SK-N-SH (cell line): ENCODE measurements at regions not wholly inside any gene's neighbourhood (a gene's known extent, or its start where the extent isn't known, plus 50 kb on each side); places are given as distances from the start of the nearest gene placed in this dataset.

Source experiments
- CTCF ChIA-PET: fragments of 300-600, 350-600 bp; formaldehyde crosslinking; extraction: SDS; loops from one replicate; lab custom pipeline; 2021; lab: Yijun Ruan, JAX
- POLR2A ChIA-PET: fragments of 350-600 bp; sonication (Branson Sonifier 250); formaldehyde crosslinking; extraction: SDS; loops from one replicate; lab custom pipeline; 2020; ENCODE audit warnings: antibody characterized with exemption, inconsistent platforms; lab: Yijun Ruan, JAX
- DNase-seq: peaks from one replicate; pipeline ENCODE4 v3.0.0; 2012
- H2AFZ ChIP-seq: fragments of 200-600 bp; sonication (generic); 2 replicates; pipeline ENCODE4 v1.8.1; 2016; ENCODE audit warnings: antibody characterized with exemption, mild to moderate bottlenecking, low read depth
- H3F3A ChIP-seq: fragments of 200-600 bp; sonication (generic); replicated peaks from 2 replicates; pipeline ENCODE3; 2016; ENCODE audit warnings: antibody characterized with exemption, mild to moderate bottlenecking; ENCODE audit not compliant: insufficient read depth
- H3K27ac ChIP-seq, 2 experiments: fragments of 200-500 bp in 1 of 2; fragments of 200-600 bp in 1 of 2; sonication (Bioruptor generic) in 1 of 2; sonication (generic), shearing (Covaris generic) in 1 of 2; 2 replicates each; pipeline versions ENCODE4 v1.5.1 to v1.6.1; 2014 to 2016; ENCODE audit warnings: low read depth in 2 of 2, inconsistent platforms in 1 of 2, low read length in 1 of 2, mild to moderate bottlenecking in 1 of 2, mixed read lengths in 1 of 2
- H3K27me3 ChIP-seq: fragments of 200-600 bp; sonication (generic), shearing (Covaris generic); 2 replicates; pipeline ENCODE4 v1.6.1; 2016; ENCODE audit warnings: mixed run types; ENCODE audit not compliant: insufficient read depth
- H3K36me3 ChIP-seq, 2 experiments: fragments of 200-500 bp in 1 of 2; fragments of 200-600 bp in 1 of 2; sonication (Bioruptor generic) in 1 of 2; sonication (generic) in 1 of 2; replicated peaks in 1 of 2; 2 replicates each; pipeline versions ENCODE3 to v1.5.1; 2014 to 2016; ENCODE audit warnings: low read length in 1 of 2, mild to moderate bottlenecking in 1 of 2; ENCODE audit not compliant: insufficient read depth in 2 of 2, control insufficient read depth in 1 of 2
- H3K4me1 ChIP-seq, 2 experiments: fragments of 200-500 bp in 1 of 2; fragments of 200-600 bp in 1 of 2; sonication (Bioruptor generic) in 1 of 2; sonication (generic), shearing (Covaris generic) in 1 of 2; 2 replicates each; pipeline versions ENCODE4 v1.5.1 to v1.6.1; 2014 to 2016; ENCODE audit warnings: low read depth in 1 of 2, low read length in 1 of 2, mixed run types in 1 of 2; ENCODE audit not compliant: insufficient read depth in 2 of 2, control insufficient read depth in 1 of 2
- H3K4me2 ChIP-seq: fragments of 200-600 bp; sonication (generic), shearing (Covaris generic); 2 replicates; pipeline ENCODE4 v1.6.1; 2017; ENCODE audit warnings: mixed run types
- H3K4me3 ChIP-seq, 2 experiments: fragments of 200-500 bp in 1 of 2; fragments of 200-600 bp in 1 of 2; sonication (Bioruptor generic) in 1 of 2; sonication (generic), shearing (Covaris generic) in 1 of 2; 2 replicates each; pipeline versions ENCODE4 v1.5.1 to v1.8.1; 2014 to 2016; ENCODE audit warnings: low read depth in 2 of 2, inconsistent platforms in 1 of 2, low read length in 1 of 2, mild to moderate bottlenecking in 1 of 2, mixed read lengths in 1 of 2, moderate library complexity in 1 of 2
- H3K79me2 ChIP-seq: fragments of 200-600 bp; sonication (generic); 2 replicates; pipeline ENCODE4 v1.8.1; 2017; ENCODE audit warnings: mild to moderate bottlenecking; ENCODE audit not compliant: insufficient read depth
- H3K9ac ChIP-seq: fragments of 200-600 bp; sonication (generic); 2 replicates; pipeline ENCODE4 v1.6.1; 2017; ENCODE audit warnings: mixed run types
- H3K9me2 ChIP-seq: fragments of 200-600 bp; sonication (generic); 2 replicates; pipeline ENCODE4 v1.6.1; 2017; ENCODE audit warnings: mixed run types
- H3K9me3 ChIP-seq: fragments of 200-600 bp; sonication (generic); 2 replicates; pipeline ENCODE4 v1.6.1; 2017; ENCODE audit warnings: mixed run types, mild to moderate bottlenecking, moderate library complexity
- H4K20me1 ChIP-seq: fragments of 200-600 bp; sonication (generic); 2 replicates; pipeline ENCODE4 v1.6.1; 2017; ENCODE audit warnings: mild to moderate bottlenecking, mixed run types; ENCODE audit not compliant: insufficient read depth
- CHD2 ChIP-seq: fragments of 150-350 bp; IDR thresholded peaks from 2 replicates; pipeline ENCODE4 v1.6.1; 2018; ENCODE audit warnings: low read length; ENCODE audit not compliant: partially characterized antibody
- ELF1 ChIP-seq: IDR thresholded peaks from 2 replicates; pipeline ENCODE4 v1.4.0; 2012
- EP300 ChIP-seq, 2 experiments: IDR thresholded peaks; 2 replicates each; pipeline versions ENCODE4 v1.4.0 to v1.6.1; 2012; ENCODE audit warnings: borderline replicate concordance in 1 of 2, low read depth in 1 of 2, low read length in 1 of 2
- EZH2phosphoT487 ChIP-seq: fragments of 200-600 bp; sonication (generic); IDR thresholded peaks from 2 replicates; pipeline ENCODE4 v1.6.1; 2017; ENCODE audit warnings: low read depth, mixed run types, mild to moderate bottlenecking, antibody characterized with exemption, moderate library complexity, borderline replicate concordance
- FOSL2 ChIP-seq: IDR thresholded peaks from 2 replicates; pipeline ENCODE4 v1.4.0; 2012; ENCODE audit warnings: low read depth, mild to moderate bottlenecking, moderate library complexity, borderline replicate concordance
- FOXM1 ChIP-seq: IDR thresholded peaks from 2 replicates; pipeline ENCODE4 v1.4.0; 2012; ENCODE audit warnings: low read depth, mild to moderate bottlenecking
- GATA2 ChIP-seq: sonication (generic); formaldehyde crosslinking; IDR thresholded peaks from 2 replicates; pipeline ENCODE4 v1.5.0; 2020; ENCODE audit warnings: mild to moderate bottlenecking, missing genetic modification reagents
- NFIC ChIP-seq: IDR thresholded peaks from 2 replicates; pipeline ENCODE4 v1.4.0; 2012; ENCODE audit warnings: borderline replicate concordance
- RAD21 ChIP-seq: IDR thresholded peaks from 2 replicates; pipeline ENCODE4 v1.6.1; 2012; ENCODE audit warnings: mild to moderate bottlenecking, low read length
- RCOR1 ChIP-seq: fragments of 150-350 bp; IDR thresholded peaks from 2 replicates; pipeline ENCODE4 v1.6.1; 2017; ENCODE audit warnings: antibody characterized with exemption, low read length
- TEAD4 ChIP-seq: IDR thresholded peaks from 2 replicates; pipeline ENCODE4 v1.4.0; 2012; ENCODE audit warnings: mild to moderate bottlenecking, borderline replicate concordance; ENCODE audit not compliant: insufficient read depth
- WGBS: methylation state at CpG from one replicate; pipeline ENCODE4 v1.1.6; 2017; ENCODE audit warnings: low lambda C conversion rate; 5-methylcytosine and 5-hydroxymethylcytosine counted together
- TF ChIP-seq, protein P1 (sequence below): IDR thresholded peaks from 2 replicates; pipeline ENCODE4; 2012
- TF ChIP-seq, protein P2 (sequence below): fragments of 200-600 bp; sonication (generic); IDR thresholded peaks from 2 replicates; pipeline ENCODE4 v1.6.1; 2017; ENCODE audit warnings: antibody characterized with exemption, mild to moderate bottlenecking, moderate library complexity
- TF ChIP-seq, protein P3 (sequence below): IDR thresholded peaks from 2 replicates; pipeline ENCODE4 v1.6.1; 2012; ENCODE audit warnings: mild to moderate bottlenecking, low read depth, low read length, moderate library complexity
- TF ChIP-seq, protein P4 (sequence below): fragments of 150-350 bp; IDR thresholded peaks from 2 replicates; pipeline ENCODE4 v1.6.1; 2016; ENCODE audit warnings: mild to moderate bottlenecking, low read depth, low read length
- TF ChIP-seq, protein P5 (sequence below): IDR thresholded peaks from 2 replicates; pipeline ENCODE4 v1.4.0; 2012; ENCODE audit warnings: low read depth, borderline replicate concordance

DNA sequence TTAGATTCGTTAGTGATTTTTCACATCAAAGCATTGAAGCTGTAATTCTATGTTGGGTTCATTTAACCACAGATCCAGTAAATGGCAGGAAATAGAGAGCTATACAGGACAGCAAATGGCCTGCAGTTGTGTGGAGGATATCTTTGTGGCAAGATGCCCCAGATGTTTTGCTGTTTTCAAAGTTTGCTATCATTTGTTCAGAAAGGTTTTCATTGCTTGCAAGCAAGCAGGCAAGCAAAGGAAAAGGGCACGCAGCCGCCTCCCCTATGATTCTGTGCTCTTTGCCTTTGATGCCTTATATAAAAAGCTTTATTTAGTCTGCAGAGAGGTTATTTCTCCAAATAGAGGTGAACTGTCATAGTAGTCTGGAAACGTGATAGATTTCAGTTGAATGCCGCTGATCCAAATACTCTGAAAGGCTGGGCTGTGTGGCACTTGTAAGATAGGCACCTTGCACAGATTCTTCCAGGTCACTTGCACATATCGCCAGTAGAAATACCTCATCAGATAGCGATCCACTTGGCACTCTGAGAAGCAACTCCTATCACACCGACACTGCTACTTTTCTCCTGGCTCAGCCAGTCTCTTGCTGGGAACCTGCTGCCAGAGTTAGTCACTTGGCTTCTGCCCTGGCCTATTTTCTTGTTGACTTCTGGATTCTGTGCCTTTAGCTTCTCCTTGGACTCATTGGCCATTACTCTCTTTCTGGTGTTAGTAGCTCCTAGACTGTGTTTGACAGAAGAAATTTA, 66.4 kb downstream of the UTRN start:
- DNase-seq, result no peak

More for the DNA sequence above, 66.4 kb downstream of the UTRN start:
- no peaks in the 10 kb centered on the region for H3K9me2 ChIP-seq
- H4K20me1 ChIP-seq, result no peaks in the 10 kb centered on the region
- peaks cover 3 to 10% of the 10 kb centered on the region in 2 experiments; a peak in 3 of 4 replicates for H3K4me1 ChIP-seq
- H3K4me2 ChIP-seq, result no peak overlapping the region; the same call in 1 of the 2 replicates
- peak overlapping the region; percentile 62 to 77; a peak in 2 of 4 replicates for H3K27ac ChIP-seq
- H3K4me3 ChIP-seq, result no peak overlapping the region
- H2AFZ ChIP-seq, result no peak overlapping the region
- no peaks in the 10 kb centered on the region for H3K27me3 ChIP-seq
- WGBS, result 35% methylated on average over 8 of the region's 8 CpGs
- peaks cover 17% of the 10 kb centered on the region for H3F3A ChIP-seq
- H3K9ac ChIP-seq, result no peak overlapping the region
- H3K79me2 ChIP-seq, result peaks cover 39% of the 10 kb centered on the region
- CTCF ChIA-PET, result no interaction called here
- no peaks in the 10 kb centered on the region for H3K9me3 ChIP-seq
- POLR2A ChIA-PET, result no interaction called here
- no peaks in the 10 kb centered on the region for H3K36me3 ChIP-seq
- TF ChIP-seq FOSL2 (no peak), CHD2 (no peak), ELF1 (no peak), TEAD4 (no peak), EZH2phosphoT487 (no peak), RCOR1 (no peak), GATA2 (CRISPR knock-in tag) (no peak), NFIC (no peak), EP300 (IDR thresholded peaks at IDR 0.05; ENCODE audit: borderline replicate concordance in 1 of 2, low read depth in 1 of 2, low read length in 1 of 2) (no peak), FOXM1 (no peak), RAD21 (no peak)
- TF ChIP-seq, protein P1, sequence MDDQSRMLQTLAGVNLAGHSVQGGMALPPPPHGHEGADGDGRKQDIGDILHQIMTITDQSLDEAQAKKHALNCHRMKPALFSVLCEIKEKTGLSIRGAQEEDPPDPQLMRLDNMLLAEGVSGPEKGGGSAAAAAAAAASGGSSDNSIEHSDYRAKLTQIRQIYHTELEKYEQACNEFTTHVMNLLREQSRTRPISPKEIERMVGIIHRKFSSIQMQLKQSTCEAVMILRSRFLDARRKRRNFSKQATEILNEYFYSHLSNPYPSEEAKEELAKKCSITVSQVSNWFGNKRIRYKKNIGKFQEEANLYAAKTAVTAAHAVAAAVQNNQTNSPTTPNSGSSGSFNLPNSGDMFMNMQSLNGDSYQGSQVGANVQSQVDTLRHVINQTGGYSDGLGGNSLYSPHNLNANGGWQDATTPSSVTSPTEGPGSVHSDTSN, result no peak
- TF ChIP-seq, protein P2, sequence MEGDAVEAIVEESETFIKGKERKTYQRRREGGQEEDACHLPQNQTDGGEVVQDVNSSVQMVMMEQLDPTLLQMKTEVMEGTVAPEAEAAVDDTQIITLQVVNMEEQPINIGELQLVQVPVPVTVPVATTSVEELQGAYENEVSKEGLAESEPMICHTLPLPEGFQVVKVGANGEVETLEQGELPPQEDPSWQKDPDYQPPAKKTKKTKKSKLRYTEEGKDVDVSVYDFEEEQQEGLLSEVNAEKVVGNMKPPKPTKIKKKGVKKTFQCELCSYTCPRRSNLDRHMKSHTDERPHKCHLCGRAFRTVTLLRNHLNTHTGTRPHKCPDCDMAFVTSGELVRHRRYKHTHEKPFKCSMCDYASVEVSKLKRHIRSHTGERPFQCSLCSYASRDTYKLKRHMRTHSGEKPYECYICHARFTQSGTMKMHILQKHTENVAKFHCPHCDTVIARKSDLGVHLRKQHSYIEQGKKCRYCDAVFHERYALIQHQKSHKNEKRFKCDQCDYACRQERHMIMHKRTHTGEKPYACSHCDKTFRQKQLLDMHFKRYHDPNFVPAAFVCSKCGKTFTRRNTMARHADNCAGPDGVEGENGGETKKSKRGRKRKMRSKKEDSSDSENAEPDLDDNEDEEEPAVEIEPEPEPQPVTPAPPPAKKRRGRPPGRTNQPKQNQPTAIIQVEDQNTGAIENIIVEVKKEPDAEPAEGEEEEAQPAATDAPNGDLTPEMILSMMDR, result no peak
- TF ChIP-seq, protein P3, sequence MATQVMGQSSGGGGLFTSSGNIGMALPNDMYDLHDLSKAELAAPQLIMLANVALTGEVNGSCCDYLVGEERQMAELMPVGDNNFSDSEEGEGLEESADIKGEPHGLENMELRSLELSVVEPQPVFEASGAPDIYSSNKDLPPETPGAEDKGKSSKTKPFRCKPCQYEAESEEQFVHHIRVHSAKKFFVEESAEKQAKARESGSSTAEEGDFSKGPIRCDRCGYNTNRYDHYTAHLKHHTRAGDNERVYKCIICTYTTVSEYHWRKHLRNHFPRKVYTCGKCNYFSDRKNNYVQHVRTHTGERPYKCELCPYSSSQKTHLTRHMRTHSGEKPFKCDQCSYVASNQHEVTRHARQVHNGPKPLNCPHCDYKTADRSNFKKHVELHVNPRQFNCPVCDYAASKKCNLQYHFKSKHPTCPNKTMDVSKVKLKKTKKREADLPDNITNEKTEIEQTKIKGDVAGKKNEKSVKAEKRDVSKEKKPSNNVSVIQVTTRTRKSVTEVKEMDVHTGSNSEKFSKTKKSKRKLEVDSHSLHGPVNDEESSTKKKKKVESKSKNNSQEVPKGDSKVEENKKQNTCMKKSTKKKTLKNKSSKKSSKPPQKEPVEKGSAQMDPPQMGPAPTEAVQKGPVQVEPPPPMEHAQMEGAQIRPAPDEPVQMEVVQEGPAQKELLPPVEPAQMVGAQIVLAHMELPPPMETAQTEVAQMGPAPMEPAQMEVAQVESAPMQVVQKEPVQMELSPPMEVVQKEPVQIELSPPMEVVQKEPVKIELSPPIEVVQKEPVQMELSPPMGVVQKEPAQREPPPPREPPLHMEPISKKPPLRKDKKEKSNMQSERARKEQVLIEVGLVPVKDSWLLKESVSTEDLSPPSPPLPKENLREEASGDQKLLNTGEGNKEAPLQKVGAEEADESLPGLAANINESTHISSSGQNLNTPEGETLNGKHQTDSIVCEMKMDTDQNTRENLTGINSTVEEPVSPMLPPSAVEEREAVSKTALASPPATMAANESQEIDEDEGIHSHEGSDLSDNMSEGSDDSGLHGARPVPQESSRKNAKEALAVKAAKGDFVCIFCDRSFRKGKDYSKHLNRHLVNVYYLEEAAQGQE, result no peak
- TF ChIP-seq, protein P4, sequence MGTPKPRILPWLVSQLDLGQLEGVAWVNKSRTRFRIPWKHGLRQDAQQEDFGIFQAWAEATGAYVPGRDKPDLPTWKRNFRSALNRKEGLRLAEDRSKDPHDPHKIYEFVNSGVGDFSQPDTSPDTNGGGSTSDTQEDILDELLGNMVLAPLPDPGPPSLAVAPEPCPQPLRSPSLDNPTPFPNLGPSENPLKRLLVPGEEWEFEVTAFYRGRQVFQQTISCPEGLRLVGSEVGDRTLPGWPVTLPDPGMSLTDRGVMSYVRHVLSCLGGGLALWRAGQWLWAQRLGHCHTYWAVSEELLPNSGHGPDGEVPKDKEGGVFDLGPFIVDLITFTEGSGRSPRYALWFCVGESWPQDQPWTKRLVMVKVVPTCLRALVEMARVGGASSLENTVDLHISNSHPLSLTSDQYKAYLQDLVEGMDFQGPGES, result no peak
- TF ChIP-seq, protein P5, sequence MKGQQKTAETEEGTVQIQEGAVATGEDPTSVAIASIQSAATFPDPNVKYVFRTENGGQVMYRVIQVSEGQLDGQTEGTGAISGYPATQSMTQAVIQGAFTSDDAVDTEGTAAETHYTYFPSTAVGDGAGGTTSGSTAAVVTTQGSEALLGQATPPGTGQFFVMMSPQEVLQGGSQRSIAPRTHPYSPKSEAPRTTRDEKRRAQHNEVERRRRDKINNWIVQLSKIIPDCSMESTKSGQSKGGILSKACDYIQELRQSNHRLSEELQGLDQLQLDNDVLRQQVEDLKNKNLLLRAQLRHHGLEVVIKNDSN, result no peak
